ENCODE measurements at regions not wholly inside any gene's neighbourhood (a gene's known extent, or its start where the extent isn't known, plus 50 kb on each side); places are given as distances from the start of the nearest gene placed in this dataset.

DNA sequence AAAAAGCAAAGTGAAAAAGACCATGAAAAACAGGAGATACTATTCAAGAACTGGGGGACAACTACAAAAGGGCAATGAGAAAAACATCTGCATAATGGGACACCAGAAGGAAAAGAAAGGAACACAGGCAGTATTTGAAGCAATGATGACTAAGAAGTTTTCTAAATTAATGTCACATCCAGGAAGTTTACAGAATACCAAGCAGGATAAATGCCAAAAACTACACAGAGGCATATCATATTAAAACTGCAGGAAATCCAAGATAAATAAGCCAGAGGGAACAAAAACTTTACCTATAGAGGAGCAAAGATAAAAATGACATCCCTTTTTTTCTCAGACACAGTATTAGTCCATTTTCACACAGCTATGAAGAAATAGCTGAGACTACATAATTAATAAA lies 193.0 kb downstream of the ERMARD start:
- Histone ChIP-seq H3K9me3 (ENCODE audit: low read length) (no peaks in the 10 kb centered on the region), H3K4me3 (ENCODE audit: low read depth in 1 of 2, low read length in 2 of 2) (no peak overlapping the region), H3K36me3 (ENCODE audit: insufficient read depth, low read length) (no peaks in the 10 kb centered on the region), H3K4me1 (ENCODE audit: insufficient read depth, low read length) (no peaks in the 10 kb centered on the region), H3K27ac (ENCODE audit: low read depth, low read length) (no peak overlapping the region), H3K9ac (ENCODE audit: low read length) (no peak overlapping the region), H3K27me3 (ENCODE audit: control insufficient read depth in 1 of 2, insufficient read depth in 2 of 2, low read length in 2 of 2) (no peaks in the 10 kb centered on the region)

DNA sequence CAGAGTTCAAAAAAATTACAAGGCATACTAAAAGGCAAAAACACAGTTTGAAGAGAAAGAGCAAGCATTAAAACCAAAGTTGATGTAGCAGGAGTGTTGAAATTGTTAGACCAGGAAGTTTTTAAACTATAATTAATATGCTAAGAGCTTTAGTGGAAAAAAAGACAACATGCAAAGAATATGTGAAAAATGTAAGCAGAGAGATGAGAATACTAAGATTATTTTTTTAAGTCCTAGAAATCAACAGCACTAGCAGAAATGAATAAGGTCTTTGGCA lies 192.6 kb downstream of the ERMARD start:
- Histone ChIP-seq H3K27me3 (ENCODE audit: control insufficient read depth in 1 of 2, insufficient read depth in 2 of 2, low read length in 2 of 2) (no peaks in the 10 kb centered on the region), H3K36me3 (ENCODE audit: insufficient read depth, low read length) (no peaks in the 10 kb centered on the region), H3K4me3 (ENCODE audit: low read depth in 1 of 2, low read length in 2 of 2) (no peak overlapping the region), H3K9me3 (ENCODE audit: low read length) (no peaks in the 10 kb centered on the region), H3K27ac (ENCODE audit: low read depth, low read length) (no peak overlapping the region), H3K4me1 (ENCODE audit: insufficient read depth, low read length) (no peaks in the 10 kb centered on the region), H3K9ac (ENCODE audit: low read length) (no peak overlapping the region)

DNA sequence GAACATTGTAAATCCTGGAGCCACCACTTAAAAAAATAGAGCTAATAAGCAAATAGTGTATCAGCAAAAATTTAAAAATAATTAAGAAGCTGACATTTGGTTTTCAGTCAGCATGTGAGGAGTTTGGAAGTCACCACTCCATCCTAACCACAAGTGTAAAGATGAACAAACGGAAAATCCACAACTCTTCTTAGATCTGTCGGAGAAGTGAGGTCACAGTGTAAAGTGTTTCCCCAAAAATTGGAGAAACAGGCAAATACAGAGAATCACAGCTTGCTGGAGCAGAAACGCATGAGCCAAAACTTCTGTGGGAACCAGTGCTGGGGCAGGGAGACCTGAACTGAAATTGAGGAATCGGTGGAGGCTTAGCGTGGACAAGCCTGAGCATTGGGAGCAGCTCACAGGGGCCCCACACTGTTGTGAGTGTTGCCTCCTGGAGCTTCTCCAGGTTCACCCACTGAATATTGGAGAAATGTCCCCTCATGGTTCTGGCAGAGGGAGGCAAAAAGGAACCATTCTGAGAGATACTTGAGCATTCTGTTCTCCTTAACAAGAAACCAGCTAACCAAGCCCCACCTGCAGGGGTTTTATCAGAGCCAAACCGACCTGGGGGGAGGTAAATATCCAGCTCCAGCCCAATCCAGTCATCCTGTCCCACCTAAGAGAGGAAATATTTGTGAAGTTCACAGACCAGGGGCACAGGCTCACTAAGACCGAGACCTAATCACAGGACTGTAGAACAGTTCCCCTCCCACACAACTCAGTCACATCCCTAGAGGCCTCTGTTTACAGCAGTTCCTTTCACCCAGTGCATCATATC lies 192.0 kb downstream of the ERMARD start:
- no peaks in the 10 kb centered on the region for H3K9me3 ChIP-seq (ENCODE audit: low read length)
- H3K4me1 ChIP-seq (ENCODE audit: insufficient read depth, low read length) = no peaks in the 10 kb centered on the region
- no peak overlapping the region for H3K9ac ChIP-seq (ENCODE audit: low read length)
- H3K27me3 ChIP-seq (ENCODE audit: control insufficient read depth in 1 of 2, insufficient read depth in 2 of 2, low read length in 2 of 2) = no peaks in the 10 kb centered on the region
- no peak overlapping the region for H3K27ac ChIP-seq (ENCODE audit: low read depth, low read length)
- no peaks in the 10 kb centered on the region for H3K36me3 ChIP-seq (ENCODE audit: insufficient read depth, low read length)
- H3K4me3 ChIP-seq (ENCODE audit: low read depth in 1 of 2, low read length in 2 of 2) = no peak overlapping the region

DNA sequence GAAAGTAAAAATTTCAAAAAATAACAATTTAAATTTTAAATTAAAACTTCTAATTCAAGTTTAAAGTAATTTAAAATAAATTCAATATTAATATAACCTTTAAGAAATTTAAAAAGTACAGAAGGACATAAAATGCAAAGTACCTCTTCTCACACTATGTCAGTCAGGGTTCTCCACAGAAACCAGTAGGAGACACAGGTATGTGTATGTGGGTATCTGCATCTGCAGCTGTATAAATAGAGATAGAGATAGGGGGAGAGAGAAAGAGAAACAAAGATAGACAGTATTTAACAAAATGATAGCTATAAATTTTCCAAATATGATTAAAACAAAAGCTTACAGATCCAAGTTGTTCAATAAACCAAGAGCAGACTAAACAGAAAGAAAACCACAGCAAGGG lies 190.8 kb downstream of the ERMARD start:
- H3K36me3 ChIP-seq (ENCODE audit: insufficient read depth, low read length) = no peaks in the 10 kb centered on the region
- no peaks in the 10 kb centered on the region for H3K27me3 ChIP-seq (ENCODE audit: control insufficient read depth in 1 of 2, insufficient read depth in 2 of 2, low read length in 2 of 2)
- H3K4me1 ChIP-seq (ENCODE audit: insufficient read depth, low read length) = no peaks in the 10 kb centered on the region
- H3K9ac ChIP-seq (ENCODE audit: low read length) = no peak overlapping the region
- H3K27ac ChIP-seq (ENCODE audit: low read depth, low read length) = no peak overlapping the region
- no peak overlapping the region for H3K4me3 ChIP-seq (ENCODE audit: low read depth in 1 of 2, low read length in 2 of 2)
- H3K9me3 ChIP-seq (ENCODE audit: low read length) = no peaks in the 10 kb centered on the region

DNA sequence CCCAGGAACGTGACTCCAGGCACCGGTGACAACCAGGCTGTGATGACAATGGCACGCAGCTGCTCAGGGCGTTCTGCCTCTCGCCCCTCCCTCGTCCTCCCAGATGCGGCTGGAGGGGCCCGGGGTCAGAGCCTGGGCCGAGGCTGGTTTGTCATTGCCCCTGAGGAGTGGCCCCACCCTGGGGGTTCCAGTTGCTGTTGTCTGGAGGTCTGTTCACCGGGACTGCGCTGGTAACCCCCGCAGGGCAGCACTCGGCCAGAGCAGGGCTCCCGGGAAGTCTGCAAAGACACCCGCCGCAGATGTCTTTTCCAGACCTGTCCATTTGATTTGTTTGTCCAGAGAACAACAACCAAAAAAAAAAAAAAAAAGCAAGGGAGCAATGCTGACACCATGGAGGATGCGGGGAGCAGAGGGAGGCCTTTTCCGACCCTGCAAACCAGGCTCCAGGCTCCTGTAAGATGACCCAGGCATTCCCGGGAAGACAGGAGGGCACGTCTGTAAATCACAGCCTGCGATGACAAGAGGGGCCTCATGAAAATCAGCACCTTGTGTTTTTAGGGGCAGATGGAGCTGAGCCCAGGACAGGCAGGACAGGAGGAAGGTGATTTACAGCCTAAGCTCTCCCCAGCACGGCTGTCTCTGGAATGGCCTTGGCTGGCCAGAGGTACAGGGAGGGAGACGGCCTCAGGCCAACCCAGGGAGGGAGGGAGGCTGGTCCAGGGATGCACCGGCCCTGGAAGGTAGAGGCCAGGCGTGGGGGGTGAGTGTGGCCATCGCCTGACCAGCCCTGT lies 189.3 kb downstream of the ERMARD start:
- Histone ChIP-seq H3K36me3 (ENCODE audit: insufficient read depth, low read length) (no peaks in the 10 kb centered on the region), H3K27me3 (ENCODE audit: control insufficient read depth in 1 of 2, insufficient read depth in 2 of 2, low read length in 2 of 2) (no peaks in the 10 kb centered on the region), H3K9ac (ENCODE audit: low read length) (no peak overlapping the region), H3K9me3 (ENCODE audit: low read length) (no peaks in the 10 kb centered on the region), H3K27ac (ENCODE audit: low read depth, low read length) (no peak overlapping the region), H3K4me1 (ENCODE audit: insufficient read depth, low read length) (no peaks in the 10 kb centered on the region), H3K4me3 (ENCODE audit: low read depth in 1 of 2, low read length in 2 of 2) (no peak overlapping the region)

DNA sequence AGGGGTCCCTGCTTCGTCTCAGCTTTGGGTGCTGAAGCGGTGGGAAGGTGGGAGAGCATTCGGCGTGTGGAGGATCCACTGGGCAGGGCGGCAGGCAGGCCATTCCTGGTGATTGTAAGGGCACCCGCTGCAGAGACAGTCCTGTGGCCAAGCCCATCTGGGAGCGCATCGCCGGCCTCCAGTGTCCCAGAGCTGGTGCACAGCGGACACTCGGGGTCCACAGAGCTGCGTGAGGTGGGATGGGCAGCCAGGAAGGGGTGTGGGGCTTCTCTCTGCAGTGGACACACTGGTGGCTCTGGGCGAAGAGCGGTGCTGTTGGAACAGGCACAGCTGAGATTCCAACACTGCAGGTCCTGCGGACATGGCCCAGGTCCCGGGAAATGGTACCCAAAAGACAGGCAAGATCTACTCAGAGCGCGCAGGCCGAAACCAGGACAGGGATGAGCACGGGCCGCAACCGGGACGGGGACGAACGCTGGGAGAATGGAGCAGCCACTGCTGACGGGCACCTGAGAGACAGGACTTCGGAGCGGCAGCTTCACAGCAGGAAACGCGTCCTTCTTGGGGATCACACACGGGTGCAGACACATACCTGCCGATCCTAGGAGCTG lies 188.2 kb downstream of the ERMARD start:
- H3K27me3 ChIP-seq (ENCODE audit: control insufficient read depth in 1 of 2, insufficient read depth in 2 of 2, low read length in 2 of 2) = no peaks in the 10 kb centered on the region
- H3K27ac ChIP-seq (ENCODE audit: low read depth, low read length) = no peak overlapping the region
- H3K36me3 ChIP-seq (ENCODE audit: insufficient read depth, low read length) = no peaks in the 10 kb centered on the region
- H3K4me3 ChIP-seq (ENCODE audit: low read depth in 1 of 2, low read length in 2 of 2) = no peak overlapping the region
- H3K9ac ChIP-seq (ENCODE audit: low read length) = no peak overlapping the region
- no peaks in the 10 kb centered on the region for H3K4me1 ChIP-seq (ENCODE audit: insufficient read depth, low read length)
- no peaks in the 10 kb centered on the region for H3K9me3 ChIP-seq (ENCODE audit: low read length)

DNA sequence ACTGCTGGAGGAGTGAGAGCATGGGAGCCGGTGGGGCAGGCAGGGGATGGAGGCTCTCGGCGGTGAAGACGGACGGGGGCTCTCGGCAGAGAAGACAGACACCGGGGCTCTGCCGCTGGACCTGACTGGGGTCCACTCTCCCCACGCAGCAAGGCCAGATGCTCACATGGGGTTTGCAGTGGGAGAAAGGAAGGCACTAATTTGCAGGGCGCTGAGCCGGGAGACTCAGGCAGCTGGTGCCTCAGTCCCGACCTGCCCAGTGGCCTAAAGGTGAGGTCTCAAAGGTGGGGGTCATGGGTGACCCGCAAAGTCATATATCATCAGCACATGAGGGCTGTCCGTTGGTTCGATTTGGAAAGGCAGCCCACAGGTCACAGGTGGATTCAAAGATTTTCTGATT lies 187.3 kb downstream of the ERMARD start:
- no peaks in the 10 kb centered on the region for H3K27me3 ChIP-seq (ENCODE audit: control insufficient read depth in 1 of 2, insufficient read depth in 2 of 2, low read length in 2 of 2)
- H3K9ac ChIP-seq (ENCODE audit: low read length) = no peak overlapping the region
- no peaks in the 10 kb centered on the region for H3K9me3 ChIP-seq (ENCODE audit: low read length)
- no peaks in the 10 kb centered on the region for H3K36me3 ChIP-seq (ENCODE audit: insufficient read depth, low read length)
- no peaks in the 10 kb centered on the region for H3K4me1 ChIP-seq (ENCODE audit: insufficient read depth, low read length)
- H3K27ac ChIP-seq (ENCODE audit: low read depth, low read length) = no peak overlapping the region
- no peak overlapping the region for H3K4me3 ChIP-seq (ENCODE audit: low read depth in 1 of 2, low read length in 2 of 2)

DNA sequence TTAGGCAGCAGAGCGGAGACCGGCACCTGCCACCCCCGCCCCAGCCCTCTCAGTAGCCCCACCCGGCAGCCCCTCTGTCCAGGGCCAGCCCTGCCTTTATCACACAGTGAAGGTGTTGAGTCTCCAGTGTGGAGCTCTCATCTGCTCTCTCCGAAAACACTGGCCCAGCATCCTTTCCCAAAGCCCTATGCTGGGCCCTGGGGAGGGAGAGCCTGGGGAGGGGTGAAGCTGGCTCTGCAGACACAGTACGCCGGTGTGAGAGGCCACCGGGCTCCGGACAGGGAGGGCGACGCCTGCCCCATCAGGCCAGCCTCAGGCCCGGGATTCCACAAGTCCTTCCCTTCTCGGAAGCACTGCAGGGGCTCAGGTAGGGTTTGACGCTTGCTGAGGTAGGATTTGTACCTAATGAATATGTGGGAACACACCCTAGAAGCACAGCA lies 186.9 kb downstream of the ERMARD start:
- H3K4me1 ChIP-seq (ENCODE audit: insufficient read depth, low read length) = no peaks in the 10 kb centered on the region
- H3K9ac ChIP-seq (ENCODE audit: low read length) = no peak overlapping the region
- no peaks in the 10 kb centered on the region for H3K27me3 ChIP-seq (ENCODE audit: control insufficient read depth in 1 of 2, insufficient read depth in 2 of 2, low read length in 2 of 2)
- H3K36me3 ChIP-seq (ENCODE audit: insufficient read depth, low read length) = no peaks in the 10 kb centered on the region
- no peak overlapping the region for H3K27ac ChIP-seq (ENCODE audit: low read depth, low read length)
- H3K9me3 ChIP-seq (ENCODE audit: low read length) = no peaks in the 10 kb centered on the region
- no peak overlapping the region for H3K4me3 ChIP-seq (ENCODE audit: low read depth in 1 of 2, low read length in 2 of 2)

DNA sequence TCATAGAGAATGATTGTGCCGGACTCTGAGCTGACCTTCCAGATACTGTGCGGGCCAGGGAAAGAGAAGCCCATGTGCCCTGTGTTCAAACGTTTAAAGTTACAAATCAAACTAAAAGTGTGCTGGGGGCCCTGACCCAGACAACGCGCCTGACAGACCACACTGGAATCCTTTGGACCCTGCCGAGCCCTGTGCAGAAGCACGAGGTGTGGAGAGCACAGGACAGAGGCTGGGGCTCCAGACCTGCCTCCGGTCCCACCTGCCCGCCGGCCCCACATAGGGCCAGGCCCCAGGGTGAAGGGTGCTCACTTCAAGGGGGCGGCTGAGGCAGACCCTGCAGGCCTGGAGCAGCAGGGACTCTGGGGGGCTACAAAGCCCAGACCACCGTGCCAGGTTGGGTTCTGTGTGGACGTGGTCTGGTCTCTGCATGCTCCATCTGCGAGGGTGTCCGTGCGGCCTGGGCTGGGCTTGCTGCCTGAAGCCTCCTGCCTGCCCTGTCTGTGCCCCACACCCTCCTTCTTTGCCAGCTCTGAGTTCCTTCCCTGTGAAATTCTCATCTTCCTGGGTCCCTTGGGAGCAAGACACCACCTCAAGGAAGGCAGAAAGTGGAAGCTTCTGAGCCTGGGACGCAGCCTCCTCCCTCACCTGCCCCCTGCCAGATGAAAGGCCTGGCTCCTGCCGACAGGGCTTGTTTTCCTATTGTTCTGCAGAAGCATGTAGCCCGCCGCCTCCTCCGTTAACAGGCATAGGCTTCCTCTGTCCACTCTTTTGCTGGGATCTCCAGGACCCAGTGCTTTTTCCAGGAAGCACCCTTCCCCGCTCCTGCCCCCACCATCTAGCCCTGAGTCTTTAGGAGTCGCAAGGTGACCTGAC lies 186.2 kb downstream of the ERMARD start:
- no peaks in the 10 kb centered on the region for H3K36me3 ChIP-seq (ENCODE audit: insufficient read depth, low read length)
- no peaks in the 10 kb centered on the region for H3K9me3 ChIP-seq (ENCODE audit: low read length)
- no peaks in the 10 kb centered on the region for H3K27me3 ChIP-seq (ENCODE audit: control insufficient read depth in 1 of 2, insufficient read depth in 2 of 2, low read length in 2 of 2)
- no peak overlapping the region for H3K27ac ChIP-seq (ENCODE audit: low read depth, low read length)
- H3K9ac ChIP-seq (ENCODE audit: low read length) = no peak overlapping the region
- H3K4me1 ChIP-seq (ENCODE audit: insufficient read depth, low read length) = no peaks in the 10 kb centered on the region
- no peak overlapping the region for H3K4me3 ChIP-seq (ENCODE audit: low read depth in 1 of 2, low read length in 2 of 2)

DNA sequence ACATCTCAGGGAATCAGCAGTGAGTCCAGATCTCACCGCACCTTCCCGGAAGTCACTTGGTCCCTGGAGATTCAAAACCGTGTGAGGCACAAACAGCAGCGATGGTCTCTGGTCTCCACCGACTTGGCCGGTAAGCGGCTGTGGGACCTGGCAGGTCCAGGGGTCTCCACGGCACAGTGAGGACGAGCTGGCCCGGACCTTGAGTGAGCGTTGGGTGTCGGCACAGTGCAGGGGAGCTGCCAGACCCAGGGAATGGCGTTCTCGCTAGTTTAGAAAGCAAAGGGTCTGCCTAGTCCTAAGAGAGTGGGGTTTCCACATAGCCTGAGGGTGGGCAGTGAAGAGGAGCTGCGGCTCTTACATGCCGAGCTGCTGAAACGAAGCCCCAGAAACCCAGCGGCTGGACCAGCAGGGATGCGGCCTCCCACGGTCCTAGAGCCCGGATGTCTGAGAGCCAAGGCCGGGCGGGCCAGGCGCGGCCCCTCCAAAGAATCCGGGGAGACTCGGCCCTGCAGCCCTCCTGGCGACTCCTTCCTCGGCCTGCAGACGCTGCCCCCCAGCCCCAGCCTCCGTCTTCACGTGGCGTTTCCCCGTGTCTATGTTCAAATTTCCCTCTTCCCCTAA lies 185.0 kb downstream of the ERMARD start:
- H3K27ac ChIP-seq (ENCODE audit: low read depth, low read length) = no peak overlapping the region
- H3K27me3 ChIP-seq (ENCODE audit: control insufficient read depth in 1 of 2, insufficient read depth in 2 of 2, low read length in 2 of 2) = no peaks in the 10 kb centered on the region
- H3K9ac ChIP-seq (ENCODE audit: low read length) = no peak overlapping the region
- no peaks in the 10 kb centered on the region for H3K36me3 ChIP-seq (ENCODE audit: insufficient read depth, low read length)
- no peaks in the 10 kb centered on the region for H3K9me3 ChIP-seq (ENCODE audit: low read length)
- no peaks in the 10 kb centered on the region for H3K4me1 ChIP-seq (ENCODE audit: insufficient read depth, low read length)
- no peak overlapping the region for H3K4me3 ChIP-seq (ENCODE audit: low read depth in 1 of 2, low read length in 2 of 2)

DNA sequence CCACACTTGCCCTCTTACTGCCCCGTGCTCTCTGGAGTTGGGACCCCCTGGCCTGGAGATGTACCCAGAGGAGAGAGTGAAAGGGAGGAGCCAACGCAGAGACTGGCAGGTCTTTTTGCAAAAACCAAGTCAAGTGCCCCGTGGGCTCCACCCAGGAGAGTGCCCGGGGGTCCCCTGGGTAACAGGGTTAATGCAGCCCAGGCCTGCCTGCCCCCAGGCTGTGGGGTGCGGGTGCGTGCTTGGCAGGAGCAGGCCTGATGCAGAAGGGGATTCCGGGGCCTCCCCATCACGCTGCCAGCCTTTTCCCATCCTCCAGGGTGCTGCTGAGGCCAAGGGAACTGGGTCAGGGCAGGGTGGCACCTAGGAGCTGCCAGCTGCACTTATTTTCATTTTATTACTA lies 184.4 kb downstream of the ERMARD start:
- Histone ChIP-seq H3K36me3 (ENCODE audit: insufficient read depth, low read length) (no peaks in the 10 kb centered on the region), H3K27me3 (ENCODE audit: control insufficient read depth in 1 of 2, insufficient read depth in 2 of 2, low read length in 2 of 2) (no peaks in the 10 kb centered on the region), H3K9ac (ENCODE audit: low read length) (no peak overlapping the region), H3K4me1 (ENCODE audit: insufficient read depth, low read length) (no peaks in the 10 kb centered on the region), H3K9me3 (ENCODE audit: low read length) (no peaks in the 10 kb centered on the region), H3K4me3 (ENCODE audit: low read depth in 1 of 2, low read length in 2 of 2) (no peak overlapping the region), H3K27ac (ENCODE audit: low read depth, low read length) (no peak overlapping the region)

All from muscle layer of colon (tissue), 2 donors.